PC-9 (cell line): ENCODE measurements at regions not wholly inside any gene's neighbourhood (a gene's known extent, or its start where the extent isn't known, plus 50 kb on each side); places are given as distances from the start of the nearest gene placed in this dataset.

Source experiments
- CTCF ChIP-seq: fragments of 200-600 bp; sonication (generic); conservative IDR thresholded peaks from 2 replicates; pipeline ENCODE4 v1.6.1; 2017; ENCODE audit warnings: mixed run types, antibody characterized with exemption, mild to moderate bottlenecking, moderate library complexity
- EZH2 ChIP-seq: fragments of 200-600 bp; sonication (generic); IDR thresholded peaks from 2 replicates; pipeline ENCODE4 v1.8.0; 2017; ENCODE audit warnings: antibody characterized with exemption, low read depth

- no peak for TF ChIP-seq CTCF
- TF ChIP-seq EZH2, result no peak
These were observed 72.3 kb upstream of the BOC start for GRCh38 chr3:113138839-113139743.
